GM12865 (cell line): ENCODE measurements at regions not wholly inside any gene's neighbourhood (a gene's known extent, or its start where the extent isn't known, plus 50 kb on each side); places are given as distances from the start of the nearest gene placed in this dataset.

Experiments used
- DNase-seq: peaks from one replicate; pipeline ENCODE4 v3.0.0; 2010; ENCODE audit warnings: low read depth
- H3K4me3 ChIP-seq: 2 replicates; pipeline ENCODE4 v1.5.1; 2011; ENCODE audit warnings: mild to moderate bottlenecking, low read depth, low read length, control low read depth
- CTCF ChIP-seq: IDR thresholded peaks from 2 replicates; pipeline ENCODE4 v1.5.1; 2011; ENCODE audit warnings: low read length, control low read depth, low read depth, inconsistent platforms; ENCODE audit not compliant: insufficient read depth; ENCODE audit errors: missing control alignments

- DNase-seq: no peak
- H3K4me3 ChIP-seq: no peak overlapping the region
- no peak for TF ChIP-seq CTCF
These were observed 79.4 kb upstream of the EN2 start for GRCh38 chr7:155378580-155378934.

GRCh38 chr7:155378959-155379871 is 78.7 kb upstream of the EN2 start:
- no peak for DNase-seq
- no peak overlapping the region for H3K4me3 ChIP-seq
- TF ChIP-seq CTCF: no peak

GRCh38 chr7:155380221-155380861 is 77.6 kb upstream of the EN2 start:
- DNase-seq: peak; percentile 76
- peak; percentile 82 for TF ChIP-seq CTCF
- no peak overlapping the region for H3K4me3 ChIP-seq

GRCh38 chr7:155380976-155381851 is 76.7 kb upstream of the EN2 start:
- no peak for TF ChIP-seq CTCF
- no peak overlapping the region for H3K4me3 ChIP-seq
- no peak for DNase-seq

GRCh38 chr7:155381852-155382801 is 75.8 kb upstream of the EN2 start:
- H3K4me3 ChIP-seq: no peak overlapping the region
- TF ChIP-seq CTCF: no peak
- DNase-seq: no peak

- no peak for DNase-seq
- no peak overlapping the region for H3K4me3 ChIP-seq
- no peak for TF ChIP-seq CTCF
These were observed 75.1 kb upstream of the EN2 start for GRCh38 chr7:155382802-155383171.
